ENCODE measurements at regions not wholly inside any gene's neighbourhood (a gene's known extent, or its start where the extent isn't known, plus 50 kb on each side); places are given as distances from the start of the nearest gene placed in this dataset.
"Not testable (repeated sequence)": the region's sequence is repeated elsewhere in the genome, so short reads cannot be mapped to it uniquely, and the experiment has no call there.

- not testable (repeated sequence) for DNase-seq (ENCODE audit: low read depth)
These were observed 1763.8 kb upstream of the TPTE start for GRCh38 chr21:8757399-8758093.

- peak; percentile 4 for DNase-seq (ENCODE audit: low read depth)
These were observed 1762.4 kb upstream of the TPTE start for GRCh38 chr21:8758921-8759367.

GRCh38 chr21:8762241-8762640 lies 1759.1 kb upstream of the TPTE start:
- not testable (repeated sequence) for DNase-seq (ENCODE audit: low read depth)

- not testable (repeated sequence) for DNase-seq (ENCODE audit: low read depth)
These were observed 1757.0 kb upstream of the TPTE start for GRCh38 chr21:8764416-8764815.

GRCh38 chr21:8766142-8766541 lies 1755.2 kb upstream of the TPTE start:
- not testable (repeated sequence) for DNase-seq (ENCODE audit: low read depth)

- DNase-seq (ENCODE audit: low read depth): not testable (repeated sequence)
These were observed 1748.4 kb upstream of the TPTE start for GRCh38 chr21:8772910-8773514.

- not testable (repeated sequence) for DNase-seq (ENCODE audit: low read depth)
These were observed 1745.7 kb upstream of the TPTE start for GRCh38 chr21:8775591-8776215.

GRCh38 chr21:8777260-8777659 lies 1744.1 kb upstream of the TPTE start:
- DNase-seq (ENCODE audit: low read depth): not testable (repeated sequence)

GRCh38 chr21:8778323-8779085 lies 1742.9 kb upstream of the TPTE start:
- DNase-seq (ENCODE audit: low read depth): not testable (repeated sequence)

- not testable (repeated sequence) for DNase-seq (ENCODE audit: low read depth)
These were observed 1708.5 kb upstream of the TPTE start for GRCh38 chr21:8812840-8813239.

- not testable (repeated sequence) for DNase-seq (ENCODE audit: low read depth)
These were observed 1687.1 kb upstream of the TPTE start for GRCh38 chr21:8834264-8834663.
